GM12878 (cell line): ENCODE measurements at regions not wholly inside any gene's neighbourhood (a gene's known extent, or its start where the extent isn't known, plus 50 kb on each side); places are given as distances from the start of the nearest gene placed in this dataset.

Experiments
- ATAC-seq: fragments of 200-7000 bp; cut with Tn5 transposase; 3 replicates; pipeline ENCODE4 v1.9.1; 2020; ENCODE audit warnings: mild to moderate bottlenecking, moderate library complexity
- BruUV-seq: library from RNA; stranded (reverse); fragments of 400-500 nt; replicated peaks from 2 replicates; lab custom pipeline; 2021; lab: Mats Ljungman, UMichigan
- CTCF ChIA-PET: fragments of 300-600 bp; sonication (Branson Sonifier 250); formaldehyde crosslinking; extraction: SDS; loops from one replicate; lab custom pipeline; 2021; ENCODE audit warnings: inconsistent platforms; lab: Yijun Ruan, JAX
- POLR2A ChIA-PET: fragments of 350-600 bp; formaldehyde crosslinking; extraction: SDS; loops from one replicate; lab custom pipeline; 2021; ENCODE audit warnings: inconsistent platforms; lab: Charles Lee
- RAD21 ChIA-PET: fragments of 300-600 bp; sonication (Branson Sonifier 250); formaldehyde crosslinking; loops from one replicate; lab custom pipeline; 2023; ENCODE audit warnings: antibody characterized with exemption; ENCODE audit not compliant: unreplicated experiment; lab: Charles Lee
- SMC1A ChIA-PET: fragments of 300-600 bp; sonication (Branson Sonifier 250); formaldehyde crosslinking; loops from one replicate; lab custom pipeline; 2023; ENCODE audit not compliant: unreplicated experiment, uncharacterized antibody; lab: Charles Lee
- DNase-seq: peaks from one replicate; pipeline ENCODE4 v3.0.0-alpha.2; 2011; ENCODE audit warnings: low read depth, low spot score
- FAIRE-seq: peaks from 3 replicates; lab custom pipeline; 2011; peaks lifted over from hg19 to GRCh38; lab: Jason Lieb, UNC
- H2AFZ ChIP-seq: 2 replicates; pipeline ENCODE4 v1.6.0; 2011; ENCODE audit warnings: low read depth, low read length, control low read depth; ENCODE audit not compliant: control insufficient read depth
- H3K27ac ChIP-seq: 2 replicates; pipeline ENCODE4 v1.5.1; 2011; ENCODE audit warnings: control low read depth; ENCODE audit not compliant: control insufficient read depth, insufficient read depth
- H3K27me3 ChIP-seq, 2 experiments: replicated peaks in 1 of 2; 2 replicates each; pipeline versions ENCODE4 v1.6.0 to v1.6.1; 2011; ENCODE audit warnings: low read length in 1 of 2; ENCODE audit not compliant: control insufficient read depth in 2 of 2, insufficient read depth in 2 of 2
- H3K36me3 ChIP-seq, 2 experiments: 2 replicates each; pipeline ENCODE4 v1.5.1; 2011; ENCODE audit warnings: low read length in 1 of 2; ENCODE audit not compliant: control insufficient read depth in 2 of 2, insufficient read depth in 2 of 2
- H3K4me1 ChIP-seq: 2 replicates; pipeline ENCODE4 v1.6.1; 2011; ENCODE audit warnings: mild to moderate bottlenecking, low read length, moderate library complexity, mixed read lengths; ENCODE audit not compliant: control insufficient read depth, insufficient read depth
- H3K4me2 ChIP-seq: 2 replicates; pipeline ENCODE4 v1.6.0; 2011; ENCODE audit warnings: control low read depth; ENCODE audit not compliant: control insufficient read depth, insufficient read depth
- H3K4me3 ChIP-seq: fragments of 200-600 bp; sonication (generic); 2 replicates; pipeline ENCODE4 v1.5.1; 2016
- H3K79me2 ChIP-seq: 2 replicates; pipeline ENCODE4 v1.6.0; 2011; ENCODE audit warnings: low read length; ENCODE audit not compliant: control insufficient read depth, insufficient read depth
- H3K9ac ChIP-seq: 2 replicates; pipeline ENCODE4 v1.8.0; 2011; ENCODE audit warnings: low read length, control low read depth, mixed read lengths; ENCODE audit not compliant: control insufficient read depth, insufficient read depth
- H3K9me3 ChIP-seq: replicated peaks from 3 replicates; pipeline ENCODE4 v1.5.1; 2011; ENCODE audit warnings: mild to moderate bottlenecking, low read length; ENCODE audit not compliant: control insufficient read depth, insufficient read depth
- H4K20me1 ChIP-seq: 2 replicates; pipeline ENCODE4 v1.6.0; 2011; ENCODE audit not compliant: control insufficient read depth, insufficient read depth
- BCL11A ChIP-seq: IDR thresholded peaks from 2 replicates; pipeline ENCODE4 v1.6.1; 2011; ENCODE audit warnings: low read depth, low read length
- E2F8 ChIP-seq: fragments of 450-650 bp; IDR thresholded peaks from 2 replicates; pipeline ENCODE4 v1.6.1; 2018; ENCODE audit warnings: mild to moderate bottlenecking, low read depth, moderate library complexity; ENCODE audit not compliant: partially characterized antibody
- HDGF ChIP-seq: fragments of 450-650 bp; IDR thresholded peaks from 2 replicates; pipeline ENCODE4 v1.6.1; 2016; ENCODE audit warnings: antibody characterized with exemption
- RAD21 ChIP-seq: IDR thresholded peaks from 2 replicates; pipeline ENCODE4 v1.6.1; 2011; ENCODE audit warnings: mild to moderate bottlenecking, low read depth, low read length, moderate library complexity; ENCODE audit not compliant: insufficient read depth
- REST ChIP-seq: IDR thresholded peaks from 2 replicates; pipeline ENCODE4 v1.6.1; 2012; ENCODE audit warnings: mild to moderate bottlenecking, low read depth, low read length
- in situ Hi-C: fragments of 300-500 bp; cut with MboI; formaldehyde crosslinking; loops from 9 replicates; pipeline ENCODE4 v1.14.3; 2018; ENCODE audit warnings: mixed read lengths
- intact Hi-C: fragments of 100-400 bp; cut with micrococcal nuclease; formaldehyde crosslinking; loops from one replicate; pipeline ENCODE4 v1.14.2; 2022; ENCODE audit not compliant: unreplicated experiment

GRCh38 chr5:18546591-18546990 is 912.3 kb downstream of the TAF11L14 start:
- no peak for DNase-seq
- TF ChIP-seq E2F8: no peak
- TF ChIP-seq BCL11A: no peak
- TF ChIP-seq REST: no peak
- no peak for TF ChIP-seq RAD21
- TF ChIP-seq HDGF: no peak
- intact Hi-C loops (no loop called here), in situ Hi-C loops (no loop called here)
- Histone ChIP-seq H3K27me3 (no peaks in the 10 kb centered on the region), H3K79me2 (no peaks in the 10 kb centered on the region), H2AFZ (no peak overlapping the region), H3K36me3 (no peaks in the 10 kb centered on the region), H4K20me1 (no peaks in the 10 kb centered on the region), H3K4me3 (no peak overlapping the region), H3K4me2 (no peak overlapping the region), H3K27ac (no peak overlapping the region), H3K9ac (no peak overlapping the region), H3K9me3 (no peaks in the 10 kb centered on the region), H3K4me1 (no peaks in the 10 kb centered on the region)
- BruUV-seq: no TSS peak
- CTCF ChIA-PET: interaction anchor here (0.6 kb wide), 1 partner anchor 1871 kb away, joined by 3 read pairs; no protein-coding TSS in a partner anchor
- POLR2A ChIA-PET: no interaction called here
- SMC1A ChIA-PET: no interaction called here
- FAIRE-seq: no peak
- no peak for ATAC-seq
- RAD21 ChIA-PET: no interaction called here
